ENCODE measurements at regions not wholly inside any gene's neighbourhood (a gene's known extent, or its start where the extent isn't known, plus 50 kb on each side); places are given as distances from the start of the nearest gene placed in this dataset.
"Not testable (repeated sequence)": the region's sequence is repeated elsewhere in the genome, so short reads cannot be mapped to it uniquely, and the experiment has no call there.

- DNase-seq (ENCODE audit: low read depth in 2 of 2), result not testable (repeated sequence)
Observed at GRCh38 chr7:76971201-76971600, 61.0 kb downstream of the SPDYE17 start.

GRCh38 chr7:76969892-76970291 is 62.3 kb downstream of the SPDYE17 start:
- DNase-seq (ENCODE audit: low read depth in 2 of 2), result not testable (repeated sequence)

GRCh38 chr7:76965731-76966548 is 66.2 kb downstream of the SPDYE17 start:
- not testable (repeated sequence) for DNase-seq (ENCODE audit: low read depth in 2 of 2)

GRCh38 chr7:76964050-76964449 is 68.1 kb downstream of the SPDYE17 start:
- not testable (repeated sequence) for DNase-seq (ENCODE audit: low read depth in 2 of 2)

- DNase-seq (ENCODE audit: low read depth in 2 of 2), result not testable (repeated sequence)
Observed at GRCh38 chr7:76963061-76963460, 69.1 kb downstream of the SPDYE17 start.

- DNase-seq (ENCODE audit: low read depth in 2 of 2), result not testable (repeated sequence)
Observed at GRCh38 chr7:76960400-76960986, 71.7 kb downstream of the SPDYE17 start.

- not testable (repeated sequence) for DNase-seq (ENCODE audit: low read depth in 2 of 2)
Observed at GRCh38 chr7:76959573-76960399, 72.4 kb downstream of the SPDYE17 start.

- not testable (repeated sequence) for DNase-seq (ENCODE audit: low read depth in 2 of 2)
Observed at GRCh38 chr7:76956531-76956930, 75.6 kb downstream of the SPDYE17 start.

- DNase-seq (ENCODE audit: low read depth in 2 of 2), result not testable (repeated sequence)
Observed at GRCh38 chr7:76955124-76955523, 77.0 kb downstream of the SPDYE17 start.

GRCh38 chr7:76944603-76945002 is 87.6 kb downstream of the SPDYE17 start:
- DNase-seq (ENCODE audit: low read depth in 2 of 2), result not testable (repeated sequence)

GRCh38 chr7:76941809-76942765 is 90.1 kb downstream of the SPDYE17 start:
- not testable (repeated sequence) for DNase-seq (ENCODE audit: low read depth in 2 of 2)

GRCh38 chr7:76937781-76938180 is 94.4 kb downstream of the SPDYE17 start:
- not testable (repeated sequence) for DNase-seq (ENCODE audit: low read depth in 2 of 2)

GRCh38 chr7:76937330-76937729 is 94.8 kb downstream of the SPDYE17 start:
- not testable (repeated sequence) for DNase-seq (ENCODE audit: low read depth in 2 of 2)

- DNase-seq (ENCODE audit: low read depth in 2 of 2), result not testable (repeated sequence)
Observed at GRCh38 chr7:76936346-76936745, 95.8 kb downstream of the SPDYE17 start.

GRCh38 chr7:76934711-76935110 is 97.5 kb downstream of the SPDYE17 start:
- DNase-seq (ENCODE audit: low read depth in 2 of 2), result not testable (repeated sequence)

- DNase-seq (ENCODE audit: low read depth in 2 of 2), result not testable (repeated sequence)
Observed at GRCh38 chr7:76932957-76933356, 99.2 kb downstream of the SPDYE17 start.

GRCh38 chr7:76931441-76931840 is 100.7 kb downstream of the SPDYE17 start:
- DNase-seq (ENCODE audit: low read depth in 2 of 2), result not testable (repeated sequence)

GRCh38 chr7:76930416-76930815 is 101.7 kb downstream of the SPDYE17 start:
- not testable (repeated sequence) for DNase-seq (ENCODE audit: low read depth in 2 of 2)

GRCh38 chr7:76928751-76929150 is 103.4 kb downstream of the SPDYE17 start:
- not testable (repeated sequence) for DNase-seq (ENCODE audit: low read depth in 2 of 2)

GRCh38 chr7:76927741-76928393 is 104.3 kb downstream of the SPDYE17 start:
- DNase-seq (ENCODE audit: low read depth in 2 of 2), result not testable (repeated sequence)
